Mesenchymal stem cell (in vitro differentiated cells and primary cell): ENCODE measurements at regions not wholly inside any gene's neighbourhood (a gene's known extent, or its start where the extent isn't known, plus 50 kb on each side); places are given as distances from the start of the nearest gene placed in this dataset.

Experiments used
- DNase-seq: peaks from one replicate; pipeline ENCODE4 v3.0.0-alpha.2; 2013
- H2AFZ ChIP-seq: one replicate; pipeline ENCODE4 v1.6.1; 2013; ENCODE audit warnings: low read depth, mild to moderate bottlenecking, control low read depth, inconsistent platforms, low read length, moderate library complexity
- H2AK5ac ChIP-seq: 2 replicates; pipeline ENCODE4 v1.6.1; 2013; ENCODE audit warnings: low read length, moderate library complexity, mild to moderate bottlenecking, inconsistent platforms; ENCODE audit not compliant: severe bottlenecking
- H2BK120ac ChIP-seq: one replicate; pipeline ENCODE4 v1.6.1; 2013; ENCODE audit warnings: low read depth, mild to moderate bottlenecking, inconsistent platforms, low read length, moderate library complexity
- H2BK12ac ChIP-seq, 2 experiments: one replicate each; pipeline ENCODE4 v1.6.1; 2013; ENCODE audit warnings: inconsistent platforms in 2 of 2, low read length in 2 of 2, mild to moderate bottlenecking in 2 of 2, moderate library complexity in 2 of 2, control low read depth in 1 of 2
- H2BK15ac ChIP-seq: one replicate; pipeline ENCODE4 v1.6.1; 2013; ENCODE audit warnings: mild to moderate bottlenecking, low read depth, inconsistent platforms; ENCODE audit not compliant: poor library complexity, severe bottlenecking
- H2BK5ac ChIP-seq: 2 replicates; pipeline ENCODE4 v1.6.1; 2013; ENCODE audit warnings: low read depth, mild to moderate bottlenecking, low read length, control low read depth, inconsistent platforms; ENCODE audit not compliant: poor library complexity, severe bottlenecking
- H3K14ac ChIP-seq, 2 experiments: one replicate each; pipeline ENCODE4 v1.6.1; 2013; ENCODE audit warnings: inconsistent platforms in 2 of 2, low read length in 2 of 2, control low read depth in 1 of 2, mild to moderate bottlenecking in 1 of 2, moderate library complexity in 1 of 2
- H3K18ac ChIP-seq, 2 experiments: one replicate each; pipeline ENCODE4 v1.6.1; 2013; ENCODE audit warnings: inconsistent platforms in 2 of 2, low read length in 2 of 2, control low read depth in 1 of 2, low read depth in 1 of 2, mild to moderate bottlenecking in 1 of 2
- H3K23ac ChIP-seq, 2 experiments: one replicate each; pipeline ENCODE4 v1.6.1; 2013; ENCODE audit warnings: inconsistent platforms in 2 of 2, low read length in 2 of 2, mild to moderate bottlenecking in 2 of 2, moderate library complexity in 2 of 2, control low read depth in 1 of 2
- H3K27ac ChIP-seq: 2 replicates; pipeline ENCODE4 v1.5.1; 2013; ENCODE audit warnings: mild to moderate bottlenecking, moderate library complexity, low read length, control low read depth, inconsistent platforms; ENCODE audit not compliant: poor library complexity, severe bottlenecking
- H3K27me3 ChIP-seq, 2 experiments: 2 replicates each; pipeline versions ENCODE4 v1.6.1 to v1.7.0; 2013; ENCODE audit warnings: low read length in 2 of 2, mild to moderate bottlenecking in 2 of 2, moderate library complexity in 2 of 2, control low read depth in 1 of 2, inconsistent platforms in 1 of 2; ENCODE audit not compliant: control insufficient read depth in 1 of 2, insufficient read depth in 1 of 2
- H3K36me3 ChIP-seq, 2 experiments: 2 replicates each; pipeline versions ENCODE4 v1.6.1 to v1.7.0; 2013; ENCODE audit warnings: low read length in 2 of 2, control low read depth in 1 of 2, inconsistent platforms in 1 of 2, low read depth in 1 of 2, mild to moderate bottlenecking in 1 of 2; ENCODE audit not compliant: insufficient read depth in 2 of 2, control insufficient read depth in 1 of 2
- H3K4ac ChIP-seq, 2 experiments: one replicate each; pipeline ENCODE4 v1.6.1; 2013; ENCODE audit warnings: inconsistent platforms in 2 of 2, low read length in 2 of 2, mild to moderate bottlenecking in 2 of 2, moderate library complexity in 2 of 2, control low read depth in 1 of 2, low read depth in 1 of 2
- H3K4me1 ChIP-seq: 2 replicates; pipeline ENCODE4 v1.6.1; 2013; ENCODE audit warnings: low read depth, low read length, control low read depth; ENCODE audit not compliant: control insufficient read depth, insufficient read depth
- H3K4me2 ChIP-seq: 2 replicates; pipeline ENCODE4 v1.6.1; 2013; ENCODE audit warnings: low read length, mild to moderate bottlenecking, inconsistent platforms; ENCODE audit not compliant: poor library complexity, severe bottlenecking
- H3K4me3 ChIP-seq, 2 experiments: 2 replicates each; pipeline versions ENCODE4 v1.5.1 to v1.7.0; 2013; ENCODE audit warnings: low read length in 2 of 2, mild to moderate bottlenecking in 2 of 2, control low read depth in 1 of 2, low read depth in 1 of 2; ENCODE audit not compliant: insufficient read depth in 1 of 2
- H3K79me1 ChIP-seq: replicated peaks from 2 replicates; pipeline ENCODE4 v1.6.1; 2013; ENCODE audit warnings: mild to moderate bottlenecking, control low read depth, low read length, inconsistent platforms; ENCODE audit not compliant: poor library complexity, severe bottlenecking
- H3K9ac ChIP-seq: 2 replicates; pipeline ENCODE4 v1.7.0; 2013; ENCODE audit warnings: mild to moderate bottlenecking, low read length, moderate library complexity
- H3K9me3 ChIP-seq: 2 replicates; pipeline ENCODE4 v1.7.0; 2013; ENCODE audit warnings: mild to moderate bottlenecking, low read length; ENCODE audit not compliant: control insufficient read depth
- H4K8ac ChIP-seq: one replicate; pipeline ENCODE4 v1.6.1; 2013; ENCODE audit warnings: inconsistent platforms, mild to moderate bottlenecking, low read length, moderate library complexity
- H4K91ac ChIP-seq: one replicate; pipeline ENCODE4 v1.6.1; 2013; ENCODE audit warnings: mild to moderate bottlenecking, low read length, inconsistent platforms
- WGBS: methylation state at CpG from one replicate; pipeline ENCODE4 v1.1.7; 2013; ENCODE audit warnings: mixed read lengths; 5-methylcytosine and 5-hydroxymethylcytosine counted together

- H2BK5ac ChIP-seq: no peak overlapping the region
- H4K8ac ChIP-seq: no peak overlapping the region
- no peaks in the 10 kb centered on the region for H3K27me3 ChIP-seq
- DNase-seq: no peak
- H3K9me3 ChIP-seq: no peaks in the 10 kb centered on the region
- H3K79me1 ChIP-seq: no peaks in the 10 kb centered on the region
- H3K4me2 ChIP-seq: no peak overlapping the region
- no peak overlapping the region for H2BK120ac ChIP-seq
- H2BK12ac ChIP-seq: no peak overlapping the region
- no peak overlapping the region for H2BK15ac ChIP-seq
- H3K14ac ChIP-seq: no peak overlapping the region
- H3K27ac ChIP-seq: no peak overlapping the region
- H3K9ac ChIP-seq: no peak overlapping the region
- no peak overlapping the region for H2AFZ ChIP-seq
- H3K4ac ChIP-seq: no peak overlapping the region
- no peak overlapping the region for H3K23ac ChIP-seq
- H3K18ac ChIP-seq: no peak overlapping the region
- no peak overlapping the region for H2AK5ac ChIP-seq
- H4K91ac ChIP-seq: no peak overlapping the region
- WGBS: 45% methylated on average over 2 of the region's 2 CpGs
- no peak overlapping the region for H3K4me3 ChIP-seq
- H3K36me3 ChIP-seq: no peaks in the 10 kb centered on the region
- H3K4me1 ChIP-seq: no peaks in the 10 kb centered on the region
Observed at GRCh38 chr4:30434656-30435055, 285.5 kb upstream of the PCDH7 start.

DNA sequence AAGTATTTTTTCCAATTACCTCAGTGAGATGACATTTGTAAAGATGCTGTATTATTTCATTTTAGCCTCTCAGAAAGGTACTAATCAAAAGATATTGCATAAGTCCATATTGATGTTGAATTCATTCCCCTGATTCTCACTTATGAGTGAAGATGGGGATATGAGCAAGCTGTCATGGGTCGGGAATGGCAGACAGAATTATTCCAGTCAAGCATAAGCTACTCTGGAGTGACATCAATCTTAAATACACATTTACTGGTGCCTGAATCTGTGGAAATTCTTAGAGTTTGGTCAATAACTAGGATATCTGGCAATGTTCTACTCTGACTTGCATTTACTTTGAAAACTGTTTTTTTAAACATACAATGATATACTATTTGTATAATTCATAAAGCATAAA is 283.8 kb upstream of the PCDH7 start:
- Histone ChIP-seq H2AK5ac (no peak overlapping the region), H2BK12ac (no peak overlapping the region)

DNA sequence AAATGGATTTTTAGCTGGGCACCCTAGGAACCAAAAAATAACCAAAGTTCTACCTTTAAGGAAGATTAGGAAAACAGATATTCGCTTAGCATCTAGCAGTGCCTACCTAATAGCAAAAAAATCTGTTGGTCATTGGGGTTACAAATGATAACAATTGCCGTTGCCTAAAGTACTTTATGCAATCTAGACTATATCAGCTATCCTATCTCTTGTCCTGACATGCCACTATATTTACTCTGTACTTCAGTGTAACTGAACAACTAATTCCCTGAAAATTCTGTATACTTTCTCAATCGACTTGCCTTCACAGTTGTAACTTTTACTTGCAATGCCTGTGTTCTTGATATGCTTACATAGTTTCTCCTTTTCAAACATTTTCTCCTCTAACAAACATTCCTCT is 282.9 kb upstream of the PCDH7 start:
- H2BK120ac ChIP-seq: no peak overlapping the region
- H2AFZ ChIP-seq: no peak overlapping the region
- H3K79me1 ChIP-seq: no peaks in the 10 kb centered on the region
- no peaks in the 10 kb centered on the region for H3K9me3 ChIP-seq
- H3K27me3 ChIP-seq: no peaks in the 10 kb centered on the region
- no peak overlapping the region for H3K23ac ChIP-seq
- no peaks in the 10 kb centered on the region for H3K4me1 ChIP-seq
- no peak for DNase-seq
- H3K14ac ChIP-seq: no peak overlapping the region
- 94% methylated on average over 3 of the region's 3 CpGs for WGBS
- H3K4ac ChIP-seq: no peak overlapping the region
- no peaks in the 10 kb centered on the region for H3K36me3 ChIP-seq
- no peak overlapping the region for H3K4me3 ChIP-seq
- no peak overlapping the region for H4K91ac ChIP-seq
- H2BK15ac ChIP-seq: no peak overlapping the region
- H4K8ac ChIP-seq: no peak overlapping the region
- H3K9ac ChIP-seq: no peak overlapping the region
- H2BK12ac ChIP-seq: no peak overlapping the region
- H3K4me2 ChIP-seq: no peak overlapping the region
- no peak overlapping the region for H2AK5ac ChIP-seq
- H3K18ac ChIP-seq: no peak overlapping the region
- no peak overlapping the region for H3K27ac ChIP-seq
- no peak overlapping the region for H2BK5ac ChIP-seq

More for the DNA sequence above, 283.8 kb upstream of the PCDH7 start:
- Histone ChIP-seq H3K4me2 (no peak overlapping the region), H3K9me3 (no peaks in the 10 kb centered on the region), H3K79me1 (no peaks in the 10 kb centered on the region), H2AFZ (no peak overlapping the region), H2BK120ac (no peak overlapping the region), H3K9ac (no peak overlapping the region), H3K4me1 (no peaks in the 10 kb centered on the region), H2BK15ac (no peak overlapping the region), H4K91ac (no peak overlapping the region), H3K27ac (no peak overlapping the region), H4K8ac (no peak overlapping the region), H3K14ac (no peak overlapping the region), H3K23ac (no peak overlapping the region), H3K27me3 (no peaks in the 10 kb centered on the region), H3K4me3 (no peak overlapping the region), H3K36me3 (no peaks in the 10 kb centered on the region), H3K4ac (no peak overlapping the region), H2BK5ac (no peak overlapping the region), H3K18ac (no peak overlapping the region)
- DNase-seq: no peak
- WGBS: 86% methylated on average over 1 of the region's 1 CpG

DNA sequence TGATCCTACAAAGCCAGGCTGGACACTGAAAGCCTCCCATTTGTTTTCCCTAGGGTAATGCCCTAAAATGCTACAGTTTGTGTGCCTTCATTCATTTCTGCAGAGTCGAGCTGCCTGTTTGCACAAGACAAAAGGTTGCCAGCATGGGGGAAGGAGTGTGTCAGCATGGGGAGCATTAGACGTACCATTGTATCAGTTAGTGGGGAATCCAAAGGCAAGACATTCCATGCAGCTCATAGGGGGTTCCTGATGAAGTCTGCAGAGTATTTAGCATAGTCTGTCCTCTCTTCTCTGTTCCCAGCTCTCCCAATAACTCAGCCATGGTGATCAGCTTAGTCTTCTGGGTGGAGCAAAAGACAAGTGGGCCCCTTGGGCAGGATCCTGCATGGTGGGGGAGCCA is 276.9 kb upstream of the PCDH7 start:
- DNase-seq: no peak
- H3K4me3 ChIP-seq: no peak overlapping the region
- H4K8ac ChIP-seq: no peak overlapping the region
- WGBS: 68% methylated on average over 2 of the region's 2 CpGs
- no peaks in the 10 kb centered on the region for H3K36me3 ChIP-seq
- H3K27me3 ChIP-seq: no peaks in the 10 kb centered on the region
- no peak overlapping the region for H3K18ac ChIP-seq
- no peak overlapping the region for H2BK12ac ChIP-seq
- H3K9me3 ChIP-seq: no peaks in the 10 kb centered on the region
- H3K4me2 ChIP-seq: no peak overlapping the region
- H2BK15ac ChIP-seq: no peak overlapping the region
- H3K79me1 ChIP-seq: no peaks in the 10 kb centered on the region
- no peak overlapping the region for H4K91ac ChIP-seq
- H3K4me1 ChIP-seq: no peaks in the 10 kb centered on the region
- H2BK5ac ChIP-seq: no peak overlapping the region
- H2BK120ac ChIP-seq: no peak overlapping the region
- no peak overlapping the region for H3K27ac ChIP-seq
- no peak overlapping the region for H3K14ac ChIP-seq
- no peak overlapping the region for H3K9ac ChIP-seq
- no peak overlapping the region for H2AK5ac ChIP-seq
- no peak overlapping the region for H2AFZ ChIP-seq
- no peak overlapping the region for H3K23ac ChIP-seq
- H3K4ac ChIP-seq: no peak overlapping the region
